Osteocyte (in vitro differentiated cells): ENCODE measurements at regions not wholly inside any gene's neighbourhood (a gene's known extent, or its start where the extent isn't known, plus 50 kb on each side); places are given as distances from the start of the nearest gene placed in this dataset.

Experiments
- DNase-seq: peaks from one replicate; pipeline ENCODE4 v3.0.0; 2021; ENCODE audit warnings: mixed read lengths; ENCODE audit not compliant: unreplicated experiment; ENCODE audit errors: extremely low spot score
- H3K27ac Mint-ChIP-seq: one replicate; pipeline ENCODE4 v1.8.0; 2021; ENCODE audit warnings: mild to moderate bottlenecking, mixed read lengths; ENCODE audit not compliant: unreplicated experiment
- H3K27me3 Mint-ChIP-seq: one replicate; pipeline ENCODE4 v1.8.0; 2021; ENCODE audit warnings: mixed read lengths; ENCODE audit not compliant: unreplicated experiment
- H3K36me3 Mint-ChIP-seq: one replicate; pipeline ENCODE4 v1.8.0; 2021; ENCODE audit warnings: mixed read lengths; ENCODE audit not compliant: unreplicated experiment
- H3K4me1 Mint-ChIP-seq: one replicate; pipeline ENCODE4 v1.8.0; 2021; ENCODE audit warnings: mixed read lengths; ENCODE audit not compliant: unreplicated experiment
- H3K4me3 Mint-ChIP-seq: one replicate; pipeline ENCODE4 v1.8.0; 2021; ENCODE audit warnings: mild to moderate bottlenecking, moderate library complexity, mixed read lengths; ENCODE audit not compliant: unreplicated experiment
- H3K9me3 Mint-ChIP-seq: one replicate; pipeline ENCODE4 v1.8.0; 2021; ENCODE audit warnings: mixed read lengths; ENCODE audit not compliant: unreplicated experiment
- CTCF ChIP-seq: fragments of 200-600 bp; sonication (generic); IDR thresholded peaks from 2 replicates; pipeline ENCODE4 v1.5.0; 2021; ENCODE audit warnings: antibody characterized with exemption, mild to moderate bottlenecking, moderate library complexity

GRCh38 chr3:28103861-28104260, 137.6 kb upstream of the CMC1 start:
- H3K4me1 Mint-ChIP-seq: no peaks in the 10 kb centered on the region
- no peak for TF ChIP-seq CTCF
- H3K9me3 Mint-ChIP-seq: peaks cover 11% of the 10 kb centered on the region
- H3K36me3 Mint-ChIP-seq: no peaks in the 10 kb centered on the region
- peaks cover 3% of the 10 kb centered on the region for H3K27me3 Mint-ChIP-seq
- H3K27ac Mint-ChIP-seq: no peak overlapping the region
- H3K4me3 Mint-ChIP-seq: no peak overlapping the region
- no peak for DNase-seq

- peaks cover 5% of the 10 kb centered on the region for H3K9me3 Mint-ChIP-seq
- H3K27ac Mint-ChIP-seq: no peak overlapping the region
- no peaks in the 10 kb centered on the region for H3K4me1 Mint-ChIP-seq
- no peak for DNase-seq
- no peak for TF ChIP-seq CTCF
- no peaks in the 10 kb centered on the region for H3K36me3 Mint-ChIP-seq
- no peak overlapping the region for H3K4me3 Mint-ChIP-seq
- H3K27me3 Mint-ChIP-seq: peaks cover 3% of the 10 kb centered on the region
These were observed 136.4 kb upstream of the CMC1 start for GRCh38 chr3:28104896-28105534.

GRCh38 chr3:28109829-28110228, 131.6 kb upstream of the CMC1 start:
- Mint-ChIP-seq H3K9me3 (no peaks in the 10 kb centered on the region), H3K36me3 (no peaks in the 10 kb centered on the region), H3K4me1 (no peaks in the 10 kb centered on the region), H3K27ac (no peak overlapping the region), H3K4me3 (no peak overlapping the region), H3K27me3 (no peaks in the 10 kb centered on the region)
- no peak for DNase-seq
- no peak for TF ChIP-seq CTCF

- DNase-seq: no peak
- Mint-ChIP-seq H3K4me1 (no peaks in the 10 kb centered on the region), H3K9me3 (no peaks in the 10 kb centered on the region), H3K27ac (no peak overlapping the region), H3K4me3 (no peak overlapping the region), H3K27me3 (no peaks in the 10 kb centered on the region), H3K36me3 (no peaks in the 10 kb centered on the region)
- TF ChIP-seq CTCF: no peak
These were observed 130.6 kb upstream of the CMC1 start for GRCh38 chr3:28110869-28111268.

GRCh38 chr3:28114893-28115292, 126.5 kb upstream of the CMC1 start:
- no peaks in the 10 kb centered on the region for H3K9me3 Mint-ChIP-seq
- no peaks in the 10 kb centered on the region for H3K4me1 Mint-ChIP-seq
- peaks cover 4% of the 10 kb centered on the region for H3K27me3 Mint-ChIP-seq
- H3K27ac Mint-ChIP-seq: no peak overlapping the region
- TF ChIP-seq CTCF: no peak
- no peak for DNase-seq
- H3K4me3 Mint-ChIP-seq: no peak overlapping the region
- H3K36me3 Mint-ChIP-seq: no peaks in the 10 kb centered on the region
